ENCODE measurements at regions not wholly inside any gene's neighbourhood (a gene's known extent, or its start where the extent isn't known, plus 50 kb on each side); places are given as distances from the start of the nearest gene placed in this dataset.

GRCh38 chr1:244967159-244967558, 102.8 kb upstream of the HNRNPU start:
- TF ChIP-seq POLR2A (IDR thresholded peaks at IDR 0.05; ENCODE audit: low read depth, low read length) (no peak), POLR2AphosphoS5 (IDR thresholded peaks at IDR 0.05; ENCODE audit: low read depth, low read length) (no peak), TAF1 (IDR thresholded peaks at IDR 0.05; ENCODE audit: borderline replicate concordance, low read depth, low read length) (no peak)
- FAIRE-seq = no peak
- DNase-seq (ENCODE audit: insufficient read length) = no peak

GRCh38 chr1:244965185-244966030, 101.1 kb upstream of the HNRNPU start:
- no peak for TF ChIP-seq POLR2AphosphoS5 (IDR thresholded peaks at IDR 0.05; ENCODE audit: low read depth, low read length)
- no peak for TF ChIP-seq POLR2A (IDR thresholded peaks at IDR 0.05; ENCODE audit: low read depth, low read length)
- TF ChIP-seq TAF1 (IDR thresholded peaks at IDR 0.05; ENCODE audit: borderline replicate concordance, low read depth, low read length) = no peak
- no peak for FAIRE-seq
- DNase-seq (ENCODE audit: insufficient read length) = no peak

DNA sequence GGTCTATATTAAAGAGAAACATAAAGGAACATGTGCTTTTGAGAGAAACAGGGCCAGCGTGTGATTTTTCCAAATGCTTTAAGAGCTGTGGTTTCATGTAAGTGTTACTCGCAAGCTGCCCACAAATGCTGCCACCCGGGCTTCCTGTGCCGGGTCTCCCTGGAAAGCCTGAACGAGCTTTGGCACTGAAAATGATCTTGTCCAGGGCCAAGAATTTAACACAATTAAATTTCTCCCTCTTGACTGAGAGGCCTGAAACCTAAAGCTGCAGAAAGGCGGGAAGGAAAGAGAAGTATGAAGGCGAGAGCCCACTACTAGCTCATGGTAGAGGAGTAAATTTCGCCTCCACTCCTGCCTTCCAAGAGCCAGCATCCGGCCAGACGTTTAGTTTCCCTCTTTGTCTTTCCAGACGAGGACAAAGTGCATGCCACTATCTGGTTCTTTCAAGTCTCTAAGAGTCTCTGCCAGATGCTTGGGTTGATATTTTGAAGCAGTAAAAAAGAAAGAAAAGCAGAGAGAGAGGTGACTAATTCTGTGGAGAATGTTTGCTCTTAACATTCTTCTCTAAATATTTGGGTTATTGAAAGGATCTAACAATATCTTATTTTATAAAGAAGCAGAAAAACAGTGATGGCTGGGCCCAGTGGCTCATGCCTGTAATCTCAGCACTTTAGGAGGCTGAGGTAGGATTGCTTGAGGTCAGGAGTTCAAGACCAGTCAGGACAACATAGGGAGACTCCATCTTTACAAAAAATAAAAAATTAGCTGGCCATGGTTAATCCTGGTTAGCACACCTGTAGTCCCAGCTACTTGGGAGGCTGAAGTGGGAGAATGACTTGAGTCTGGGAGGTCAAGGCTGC, 100.0 kb upstream of the HNRNPU start:
- DNase-seq (ENCODE audit: insufficient read length) = no peak
- FAIRE-seq = no peak
- no peak for TF ChIP-seq POLR2AphosphoS5 (IDR thresholded peaks at IDR 0.05; ENCODE audit: low read depth, low read length)
- no peak for TF ChIP-seq POLR2A (IDR thresholded peaks at IDR 0.05; ENCODE audit: low read depth, low read length)
- no peak for TF ChIP-seq TAF1 (IDR thresholded peaks at IDR 0.05; ENCODE audit: borderline replicate concordance, low read depth, low read length)

- DNase-seq (ENCODE audit: insufficient read length) (no peak), FAIRE-seq (no peak)
- TF ChIP-seq TAF1 (IDR thresholded peaks at IDR 0.05; ENCODE audit: borderline replicate concordance, low read depth, low read length) = no peak
- TF ChIP-seq POLR2AphosphoS5 (IDR thresholded peaks at IDR 0.05; ENCODE audit: low read depth, low read length) = no peak
- no peak for TF ChIP-seq POLR2A (IDR thresholded peaks at IDR 0.05; ENCODE audit: low read depth, low read length)
Measured at GRCh38 chr1:244963231-244963826, 99.0 kb upstream of the HNRNPU start.

- DNase-seq (ENCODE audit: insufficient read length) (no peak), FAIRE-seq (no peak)
- TF ChIP-seq POLR2AphosphoS5 (IDR thresholded peaks at IDR 0.05; ENCODE audit: low read depth, low read length) (no peak), POLR2A (IDR thresholded peaks at IDR 0.05; ENCODE audit: low read depth, low read length) (no peak), TAF1 (IDR thresholded peaks at IDR 0.05; ENCODE audit: borderline replicate concordance, low read depth, low read length) (no peak)
Measured at GRCh38 chr1:244962130-244962529, 97.8 kb upstream of the HNRNPU start.

DNA sequence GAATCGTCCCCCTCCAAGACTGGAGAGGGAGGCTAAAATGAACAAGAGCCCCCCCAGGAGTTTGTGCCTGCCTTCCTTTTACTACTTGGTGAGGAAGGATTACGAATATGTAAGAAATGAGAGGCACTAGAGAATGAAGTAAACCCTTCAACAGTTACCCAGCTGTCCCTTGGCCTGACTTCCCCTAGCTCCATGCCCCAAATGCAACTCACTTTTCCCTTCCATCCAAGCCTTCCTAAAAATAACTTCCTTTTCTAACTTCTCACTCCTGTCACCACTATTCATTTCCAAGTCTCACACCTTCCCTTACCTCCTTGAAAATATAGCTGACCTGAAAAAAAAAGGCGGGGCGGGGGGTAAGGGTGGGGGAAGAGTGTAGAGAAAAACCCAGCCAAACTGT, 96.6 kb upstream of the HNRNPU start:
- no peak for TF ChIP-seq TAF1 (IDR thresholded peaks at IDR 0.05; ENCODE audit: borderline replicate concordance, low read depth, low read length)
- DNase-seq (ENCODE audit: insufficient read length) (no peak), FAIRE-seq (no peak)

GRCh38 chr1:244958593-244958992, 94.2 kb upstream of the HNRNPU start:
- FAIRE-seq = no peak

GRCh38 chr1:244957525-244957924, 93.2 kb upstream of the HNRNPU start:
- DNase-seq (ENCODE audit: insufficient read length) = no peak
- TF ChIP-seq TAF1 (IDR thresholded peaks at IDR 0.05; ENCODE audit: borderline replicate concordance, low read depth, low read length) = no peak
- no peak for TF ChIP-seq POLR2A (IDR thresholded peaks at IDR 0.05; ENCODE audit: low read depth, low read length)
- no peak for TF ChIP-seq POLR2AphosphoS5 (IDR thresholded peaks at IDR 0.05; ENCODE audit: low read depth, low read length)
- FAIRE-seq = no peak

More at GRCh38 chr1:244958593-244958992, 94.2 kb upstream of the HNRNPU start:
- no peak for TF ChIP-seq POLR2A (IDR thresholded peaks at IDR 0.05; ENCODE audit: low read depth, low read length)
- no peak for TF ChIP-seq POLR2AphosphoS5 (IDR thresholded peaks at IDR 0.05; ENCODE audit: low read depth, low read length)
- TF ChIP-seq TAF1 (IDR thresholded peaks at IDR 0.05; ENCODE audit: borderline replicate concordance, low read depth, low read length) = no peak
- DNase-seq (ENCODE audit: insufficient read length) = no peak

GRCh38 chr1:244957122-244957521, 92.8 kb upstream of the HNRNPU start:
- no peak for TF ChIP-seq POLR2A (IDR thresholded peaks at IDR 0.05; ENCODE audit: low read depth, low read length)
- no peak for TF ChIP-seq TAF1 (IDR thresholded peaks at IDR 0.05; ENCODE audit: borderline replicate concordance, low read depth, low read length)
- TF ChIP-seq POLR2AphosphoS5 (IDR thresholded peaks at IDR 0.05; ENCODE audit: low read depth, low read length) = no peak
- DNase-seq (ENCODE audit: insufficient read length) (no peak), FAIRE-seq (no peak)

DNA sequence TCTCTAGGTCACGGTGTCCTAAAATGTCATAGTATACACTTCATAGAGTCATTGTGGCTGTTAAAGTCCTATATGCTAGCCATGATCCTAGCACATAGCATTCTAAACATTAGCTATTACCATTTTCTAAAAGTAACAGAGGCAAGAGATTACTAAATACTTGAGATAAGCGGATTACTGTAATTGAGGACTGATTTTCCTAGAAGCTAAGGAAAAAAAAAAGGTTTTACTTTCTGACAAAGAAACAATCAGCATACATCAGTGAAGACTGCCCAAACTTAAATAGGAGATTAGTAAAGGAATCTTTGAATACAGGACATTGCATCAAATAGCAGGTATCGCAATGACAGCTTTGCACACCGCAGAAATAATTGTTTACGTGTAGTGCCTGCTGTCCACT, 91.3 kb upstream of the HNRNPU start:
- FAIRE-seq = no peak
- no peak for DNase-seq (ENCODE audit: insufficient read length)
- no peak for TF ChIP-seq POLR2A (IDR thresholded peaks at IDR 0.05; ENCODE audit: low read depth, low read length)
- no peak for TF ChIP-seq POLR2AphosphoS5 (IDR thresholded peaks at IDR 0.05; ENCODE audit: low read depth, low read length)
- TF ChIP-seq TAF1 (IDR thresholded peaks at IDR 0.05; ENCODE audit: borderline replicate concordance, low read depth, low read length) = no peak

GRCh38 chr1:244954359-244954758, 90.0 kb upstream of the HNRNPU start:
- TF ChIP-seq POLR2AphosphoS5 (IDR thresholded peaks at IDR 0.05; ENCODE audit: low read depth, low read length) (no peak), POLR2A (IDR thresholded peaks at IDR 0.05; ENCODE audit: low read depth, low read length) (no peak), TAF1 (IDR thresholded peaks at IDR 0.05; ENCODE audit: borderline replicate concordance, low read depth, low read length) (no peak)
- no peak for FAIRE-seq
- DNase-seq (ENCODE audit: insufficient read length) = no peak
